Activated naive CD4-positive, alpha-beta T cell (primary cell): ENCODE measurements at regions not wholly inside any gene's neighbourhood (a gene's known extent, or its start where the extent isn't known, plus 50 kb on each side); places are given as distances from the start of the nearest gene placed in this dataset.

Source experiments
- DNase-seq, 4 experiments: peaks; one replicate each; lab custom pipeline; 2025; lab: John Stamatoyannopoulos, UW

GRCh38 chr14:105844047-105844630, 317.8 kb downstream of the TMEM121 start:
- no peak for DNase-seq

- DNase-seq, result no peak
These were observed 318.7 kb downstream of the TMEM121 start for GRCh38 chr14:105844810-105845724.

- no peak for DNase-seq
These were observed 319.4 kb downstream of the TMEM121 start for GRCh38 chr14:105845725-105846309.

- DNase-seq, result no peak
These were observed 319.9 kb downstream of the TMEM121 start for GRCh38 chr14:105846312-105846711.

- no peak for DNase-seq
These were observed 321.0 kb downstream of the TMEM121 start for GRCh38 chr14:105847400-105847799.

- no peak for DNase-seq
These were observed 322.2 kb downstream of the TMEM121 start for GRCh38 chr14:105848570-105848969.

- no peak for DNase-seq
These were observed 323.7 kb downstream of the TMEM121 start for GRCh38 chr14:105849933-105850626.

GRCh38 chr14:105850853-105851581, 324.6 kb downstream of the TMEM121 start:
- DNase-seq, result no peak

- DNase-seq, result no peak
These were observed 325.5 kb downstream of the TMEM121 start for GRCh38 chr14:105851716-105852377.

GRCh38 chr14:105852378-105853088, 326.1 kb downstream of the TMEM121 start:
- DNase-seq, result no peak

GRCh38 chr14:105853089-105853906, 326.9 kb downstream of the TMEM121 start:
- DNase-seq, result no peak

GRCh38 chr14:105853907-105854599, 327.7 kb downstream of the TMEM121 start:
- DNase-seq, result no peak

- DNase-seq, result no peak
These were observed 328.3 kb downstream of the TMEM121 start for GRCh38 chr14:105854600-105855245.

GRCh38 chr14:105855246-105855892, 329.0 kb downstream of the TMEM121 start:
- DNase-seq, result no peak

- no peak for DNase-seq
These were observed 329.7 kb downstream of the TMEM121 start for GRCh38 chr14:105855893-105856675.

- DNase-seq, result no peak
These were observed 330.4 kb downstream of the TMEM121 start for GRCh38 chr14:105856676-105857219.
